Heart left ventricle (tissue), 16 donors: ENCODE measurements at regions not wholly inside any gene's neighbourhood (a gene's known extent, or its start where the extent isn't known, plus 50 kb on each side); places are given as distances from the start of the nearest gene placed in this dataset.
A peak's percentile ranks its signal among the peaks of the same experiment; 100 is the strongest.

Experiments used
- ATAC-seq, 4 donors: fragments of 200-7000 bp; cut with Tn5 transposase; one replicate each; pipeline ENCODE4 v1.9.1; 2020 to 2022; ENCODE audit warnings: moderate library complexity in 4 of 4, mild to moderate bottlenecking in 3 of 4, moderate number of reproducible peaks in 1 of 4
- DNase-seq, 5 donors: peaks; one replicate each; pipeline ENCODE4 v3.0.0-alpha.2; 2020
- H3K27ac ChIP-seq, 12 donors: fragments of 200-600 bp; sonication (generic) in 4 of 12; one replicate each; pipeline versions ENCODE4 v1.5.0 to v1.8.0; 2016 to 2022; ENCODE audit warnings: mild to moderate bottlenecking in 2 of 12
- H3K27me3 ChIP-seq, 9 donors: fragments of 200-600 bp; sonication (generic) in 2 of 9; one replicate each; pipeline versions ENCODE4 v1.5.1 to v1.8.0; 2016 to 2022; ENCODE audit warnings: mild to moderate bottlenecking in 3 of 9
- H3K36me3 ChIP-seq, 9 donors: fragments of 200-600 bp; sonication (generic) in 2 of 9; one replicate each; pipeline versions ENCODE4 v1.5.0 to v1.8.0; 2018 to 2022; ENCODE audit warnings: mild to moderate bottlenecking in 2 of 9
- H3K4me1 ChIP-seq, 12 donors: fragments of 200-600 bp; sonication (generic) in 4 of 12; one replicate each; pipeline versions ENCODE4 v1.5.0 to v1.8.0; 2016 to 2022; ENCODE audit warnings: mild to moderate bottlenecking in 3 of 12
- H3K4me3 ChIP-seq, 12 donors: fragments of 200-600 bp; sonication (generic) in 4 of 12; one replicate each; pipeline versions ENCODE4 v1.5.0 to v1.8.0; 2017 to 2022; ENCODE audit warnings: mild to moderate bottlenecking in 9 of 12, moderate library complexity in 4 of 12
- H3K9me3 ChIP-seq, 12 donors: fragments of 200-600 bp; sonication (generic) in 4 of 12; one replicate each; pipeline versions ENCODE4 v1.5.0 to v1.8.0; 2016 to 2022; ENCODE audit warnings: mild to moderate bottlenecking in 1 of 12
- POLR2A ChIP-seq, 2 donors: fragments of 450-650 bp; IDR thresholded peaks; one replicate each; pipeline ENCODE4 v1.6.1; 2017; ENCODE audit warnings: antibody characterized with exemption in 2 of 2, mild to moderate bottlenecking in 2 of 2, moderate library complexity in 2 of 2
- WGBS, 4 donors: extraction: QIAGEN DNeasy Blood & Tissue Kit in 2 of 4; methylation state at CpG; one replicate each; pipeline versions ENCODE4 v1.1.5 to v1.1.7; 2013 to 2018; 5-methylcytosine and 5-hydroxymethylcytosine counted together
- intact Hi-C, 10 donors: fragments of 100-400 bp; cut with DNase I; formaldehyde crosslinking; loops; one replicate each; pipeline versions ENCODE4 v1.11.1 to v1.14.2; 2022
- TF ChIP-seq, protein P1 (sequence below), 12 donors: fragments of 200-600 bp; sonication (generic) in 4 of 12; IDR thresholded peaks; one replicate each; pipeline versions ENCODE4 v1.5.0 to v1.8.0; 2018 to 2022; ENCODE audit warnings: antibody characterized with exemption in 12 of 12, mild to moderate bottlenecking in 5 of 12
- donor health status: ischemic (EF 13 %, LVEDD 7.1; RV severe dilation, severe dysfunction).
- donor health status: healthy with polysubstance abuse.
- donor health status: DM: no; HTN: yes; CAD: no.
- donor health status: DM: no; HTN: no; CAD: no.
- donor health status: ischemic (EF 25% LVEDD 6.9; RV normal size, moderate dysfunction).
- donor health status: ischemic (EF 25% LVEDD 5.7; RV mildly dilated, moderate dysfunction).
- donor health status: healthy.
- donor health status: DM: yes; HTN: yes; CAD: no.
- donor health status: ischemic (EF 35%, LVEDD 5.7; RV mildly dilated, moderate dysfunction).
- donor health status: nonischemic (EF 11% LVEDD 7.7; RV severe dilation, severe dysfunction).
- donor health status: DM: yes; HTN: yes; CAD: no.
- donor health status: PGD.
- donor health status: ischemic (EF 29% LVEDD 5.4; RV normal size, mild dysfunction).
- donor health status: nonischemic (EF 23%, LVEDD 6.1; RV moderate dilation, normal function).

DNA sequence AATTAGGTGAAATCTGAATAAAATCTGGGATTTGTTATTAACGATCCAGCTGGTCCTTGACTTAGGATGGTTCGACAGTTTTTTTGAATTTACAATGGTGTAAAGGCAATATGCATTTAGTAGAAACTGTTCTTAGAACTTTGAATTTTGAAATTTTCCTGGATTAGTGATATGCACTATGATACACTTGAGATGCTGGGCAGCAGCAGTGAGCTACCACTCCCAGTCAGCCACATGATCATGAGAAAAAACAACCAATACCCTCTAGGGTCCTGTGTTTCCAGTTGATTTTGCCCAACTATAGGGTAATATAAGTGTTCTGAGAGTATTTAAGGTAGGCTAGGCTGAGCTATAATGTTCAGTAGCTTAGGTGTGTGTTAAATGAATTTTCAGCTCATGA, 303.7 kb downstream of the GPAT3 start:
- ATAC-seq (no peak), DNase-seq (no peak)
- TF ChIP-seq, protein P1, sequence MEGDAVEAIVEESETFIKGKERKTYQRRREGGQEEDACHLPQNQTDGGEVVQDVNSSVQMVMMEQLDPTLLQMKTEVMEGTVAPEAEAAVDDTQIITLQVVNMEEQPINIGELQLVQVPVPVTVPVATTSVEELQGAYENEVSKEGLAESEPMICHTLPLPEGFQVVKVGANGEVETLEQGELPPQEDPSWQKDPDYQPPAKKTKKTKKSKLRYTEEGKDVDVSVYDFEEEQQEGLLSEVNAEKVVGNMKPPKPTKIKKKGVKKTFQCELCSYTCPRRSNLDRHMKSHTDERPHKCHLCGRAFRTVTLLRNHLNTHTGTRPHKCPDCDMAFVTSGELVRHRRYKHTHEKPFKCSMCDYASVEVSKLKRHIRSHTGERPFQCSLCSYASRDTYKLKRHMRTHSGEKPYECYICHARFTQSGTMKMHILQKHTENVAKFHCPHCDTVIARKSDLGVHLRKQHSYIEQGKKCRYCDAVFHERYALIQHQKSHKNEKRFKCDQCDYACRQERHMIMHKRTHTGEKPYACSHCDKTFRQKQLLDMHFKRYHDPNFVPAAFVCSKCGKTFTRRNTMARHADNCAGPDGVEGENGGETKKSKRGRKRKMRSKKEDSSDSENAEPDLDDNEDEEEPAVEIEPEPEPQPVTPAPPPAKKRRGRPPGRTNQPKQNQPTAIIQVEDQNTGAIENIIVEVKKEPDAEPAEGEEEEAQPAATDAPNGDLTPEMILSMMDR (IDR thresholded peaks at IDR 0.05): no peak
- intact Hi-C loops: loop anchor here in 2 of 10 donors (10.0 kb wide), 1 partner anchor 195 kb away; no protein-coding TSS in a partner anchor
- Histone ChIP-seq H3K4me1 (peaks cover 0 to 3% (median 0%) of the 10 kb centered on the region in 12 donors), H3K36me3 (no peaks in the 10 kb centered on the region), H3K27ac (no peak overlapping the region), H3K4me3 (no peak overlapping the region), H3K9me3 (no peaks in the 10 kb centered on the region), H3K27me3 (peaks cover 0 to 5% (median 0%) of the 10 kb centered on the region in 9 donors)
- WGBS, 4 donors: 82 to 94% (median 90%) methylated on average over 2 of the region's 2 CpGs

DNA sequence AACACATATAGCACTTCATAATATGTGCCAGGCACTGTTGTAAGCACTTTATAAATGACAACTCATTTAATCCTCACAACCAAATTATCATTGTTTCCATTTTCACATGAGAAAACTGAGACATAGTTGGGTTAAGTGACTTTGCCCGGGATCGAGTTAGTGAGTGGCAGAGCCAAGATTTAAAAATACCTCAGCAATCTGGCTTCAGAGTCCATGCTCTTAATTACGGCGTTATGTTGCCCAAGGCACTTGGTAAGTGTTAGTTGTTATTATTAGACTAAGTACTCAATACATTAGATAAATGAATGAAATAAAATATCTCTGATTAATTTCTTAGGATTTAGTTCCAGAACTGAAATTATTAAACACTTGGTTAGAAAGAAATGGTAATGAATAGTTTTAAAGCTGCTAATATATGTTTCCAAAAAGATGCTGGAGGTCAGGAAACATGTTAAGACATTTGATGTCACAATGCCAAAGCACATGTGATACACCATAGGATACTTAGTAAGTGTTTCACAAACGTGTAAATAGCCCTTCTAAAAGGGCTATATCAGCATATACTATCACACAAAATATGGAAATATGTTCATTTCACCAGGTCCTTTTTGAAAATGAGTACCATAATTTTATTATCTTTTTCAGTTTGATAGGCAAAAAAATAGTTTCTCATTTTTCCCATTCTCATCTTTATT, 301.9 kb downstream of the GPAT3 start:
- Histone ChIP-seq H3K36me3 (no peaks in the 10 kb centered on the region), H3K27ac (no peak overlapping the region), H3K9me3 (no peaks in the 10 kb centered on the region), H3K27me3 (peaks cover 0 to 5% (median 0%) of the 10 kb centered on the region in 9 donors), H3K4me1 (peaks cover 0 to 3% (median 0%) of the 10 kb centered on the region in 12 donors), H3K4me3 (no peak overlapping the region)
- TF ChIP-seq, protein P1 (IDR thresholded peaks at IDR 0.05): no peak
- no peak for TF ChIP-seq POLR2A (IDR thresholded peaks at IDR 0.05)
- WGBS, 4 donors: 37 to 58% (median 43%) methylated on average over 5 of the region's 5 CpGs
- intact Hi-C loops: loop anchor here in 1 of 10 donors (10.0 kb wide), 1 partner anchor 193 kb away; no protein-coding TSS in a partner anchor
- DNase-seq: peak in 1 of 5 donors; percentile 19
- ATAC-seq: peak in 3 of 4 donors; percentile 54 to 77 (median 71)

DNA sequence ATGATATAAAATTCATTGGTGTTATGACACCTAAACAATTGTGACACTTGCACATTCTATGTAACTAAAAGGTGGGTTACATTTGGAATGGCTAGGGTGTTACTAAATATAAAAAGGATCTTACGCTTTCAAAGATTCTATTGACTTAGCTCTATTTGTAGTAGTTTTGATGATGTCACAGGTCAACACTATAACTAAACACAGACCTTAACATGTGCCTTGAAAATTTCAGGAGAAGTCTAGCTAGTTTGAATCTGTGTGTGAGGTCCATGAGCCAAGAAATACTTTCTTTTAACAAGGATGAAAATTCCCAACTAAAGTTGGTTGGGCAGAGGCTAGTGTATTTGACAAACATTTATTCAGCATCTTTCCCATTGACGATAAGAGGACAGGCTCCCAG, 298.0 kb downstream of the GPAT3 start:
- no peaks in the 10 kb centered on the region for H3K27me3 ChIP-seq
- DNase-seq (no peak), ATAC-seq (no peak)
- intact Hi-C loops: loop anchor here in 1 of 10 donors (10.0 kb wide), 1 partner anchor 189 kb away; no protein-coding TSS in a partner anchor
- H3K9me3 ChIP-seq: no peaks in the 10 kb centered on the region
- 36 to 73% (median 65%) methylated on average over 2 of the region's 2 CpGs for WGBS, 4 donors
- TF ChIP-seq, protein P1 (IDR thresholded peaks at IDR 0.05): no peak
- no peak for TF ChIP-seq POLR2A (IDR thresholded peaks at IDR 0.05)
- no peak overlapping the region for H3K4me3 ChIP-seq
- no peak overlapping the region for H3K27ac ChIP-seq
- no peaks in the 10 kb centered on the region for H3K36me3 ChIP-seq
- H3K4me1 ChIP-seq: peaks cover 0 to 21% (median 1%) of the 10 kb centered on the region in 12 donors

DNA sequence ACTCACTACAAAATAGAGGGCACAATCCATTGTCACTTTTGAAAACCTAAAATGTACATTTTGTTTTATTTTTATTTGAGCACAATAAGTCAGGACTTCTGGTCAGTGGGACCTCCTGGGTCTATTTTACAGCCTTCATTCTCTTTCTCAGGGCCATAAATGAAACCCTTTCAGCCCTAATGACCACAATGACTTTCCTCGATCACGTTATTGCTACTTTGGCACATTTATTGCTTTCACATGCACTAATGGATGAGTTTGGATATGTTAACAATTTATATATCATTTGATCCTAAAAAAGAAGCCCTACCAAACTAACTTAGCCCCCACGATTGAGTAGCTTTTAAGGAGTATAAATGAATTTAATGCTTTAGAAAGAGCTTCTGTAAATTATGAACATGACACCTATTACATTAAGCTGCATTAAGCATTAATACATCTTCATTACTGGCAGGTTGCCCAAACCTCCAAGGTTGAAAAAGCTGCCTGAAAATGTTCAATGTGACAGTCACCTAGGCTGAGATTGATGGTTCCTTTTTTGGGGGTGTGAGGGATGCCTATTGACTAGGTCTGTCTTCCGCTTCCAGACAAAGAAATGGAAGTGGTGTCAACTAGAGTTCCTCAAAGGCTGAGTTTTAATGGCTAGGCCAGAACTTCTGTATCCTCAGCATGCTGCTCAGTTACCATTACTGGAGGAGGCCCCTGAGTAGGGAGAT, 296.4 kb downstream of the GPAT3 start:
- Histone ChIP-seq H3K4me3 (no peak overlapping the region), H3K36me3 (no peaks in the 10 kb centered on the region), H3K9me3 (no peaks in the 10 kb centered on the region), H3K27ac (no peak overlapping the region), H3K4me1 (peaks cover 0 to 23% (median 1%) of the 10 kb centered on the region in 12 donors), H3K27me3 (no peaks in the 10 kb centered on the region)
- TF ChIP-seq, protein P1 (IDR thresholded peaks at IDR 0.05): no peak
- no peak for TF ChIP-seq POLR2A (IDR thresholded peaks at IDR 0.05)
- 92 to 96% (median 94%) methylated on average over 4 of the region's 4 CpGs for WGBS, 4 donors
- no peak for DNase-seq
- no peak for ATAC-seq
- intact Hi-C loops: loop anchor here in 1 of 10 donors (10.0 kb wide), 1 partner anchor 187 kb away; no protein-coding TSS in a partner anchor
